HG02763 (cell line): ENCODE measurements at regions not wholly inside any gene's neighbourhood (a gene's known extent, or its start where the extent isn't known, plus 50 kb on each side); places are given as distances from the start of the nearest gene placed in this dataset.
"Not testable (repeated sequence)": the region's sequence is repeated elsewhere in the genome, so short reads cannot be mapped to it uniquely, and the experiment has no call there.

Experiments used
- ATAC-seq: cut with Tn5 transposase; IDR thresholded peaks from one replicate; pipeline ENCODE4 v1.9.1; 2021; ENCODE audit warnings: mild to moderate bottlenecking, moderate library complexity; ENCODE audit not compliant: unreplicated experiment

DNA sequence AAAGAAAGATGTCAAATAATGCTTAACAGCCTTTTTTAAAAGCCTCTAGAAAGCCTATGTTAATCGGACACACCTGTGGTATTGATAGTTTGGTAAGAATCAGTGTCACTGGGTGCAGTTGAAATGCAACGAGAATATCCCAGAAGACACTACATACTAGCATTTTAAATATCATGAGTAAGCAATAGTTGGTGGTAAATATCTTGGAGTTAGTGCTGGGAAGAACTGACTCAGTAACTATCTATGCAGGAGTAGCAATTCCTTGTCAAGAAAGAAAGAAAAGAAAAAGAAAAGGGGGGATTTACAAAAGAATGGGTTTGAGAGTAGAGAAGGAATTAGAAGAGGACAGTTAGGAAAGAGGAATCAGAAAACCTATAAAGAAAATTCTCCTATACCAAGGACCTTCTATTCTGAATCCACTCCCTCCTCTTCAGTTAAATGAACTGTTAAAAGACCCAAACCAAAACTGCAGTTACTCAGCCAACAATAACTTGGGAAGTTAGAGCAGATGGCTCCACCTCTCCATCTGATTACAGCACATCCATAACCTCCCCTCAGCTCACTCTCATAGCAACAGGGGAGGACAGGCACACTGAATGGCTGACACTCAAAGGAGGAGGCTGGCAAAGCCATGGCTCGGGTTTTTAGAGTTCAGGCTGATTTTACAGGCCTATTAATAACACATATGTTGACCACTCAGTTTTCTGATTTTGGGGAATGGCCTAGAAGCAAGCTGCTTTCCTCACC is 207.6 kb upstream of the MDFIC2 start:
- ATAC-seq, result no peak

DNA sequence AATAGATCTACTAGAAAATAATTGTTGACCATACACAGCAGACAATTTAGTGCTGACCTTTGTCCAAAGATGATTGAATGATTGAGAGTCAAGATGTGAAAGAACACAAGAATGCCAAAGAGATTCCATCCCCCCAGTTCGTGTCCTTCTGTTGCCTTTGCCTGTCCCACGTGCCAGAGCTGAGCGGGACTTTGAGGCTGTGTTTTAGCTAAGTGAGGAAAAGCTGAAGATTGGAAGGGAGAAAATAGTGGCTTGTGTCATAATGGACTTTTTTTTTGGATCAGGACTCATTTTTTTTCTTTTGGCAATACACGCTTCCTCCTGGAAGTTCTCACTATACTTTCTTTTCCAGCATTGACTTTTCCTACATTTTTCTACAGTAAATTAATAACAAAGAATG is 206.6 kb upstream of the MDFIC2 start:
- no peak for ATAC-seq

DNA sequence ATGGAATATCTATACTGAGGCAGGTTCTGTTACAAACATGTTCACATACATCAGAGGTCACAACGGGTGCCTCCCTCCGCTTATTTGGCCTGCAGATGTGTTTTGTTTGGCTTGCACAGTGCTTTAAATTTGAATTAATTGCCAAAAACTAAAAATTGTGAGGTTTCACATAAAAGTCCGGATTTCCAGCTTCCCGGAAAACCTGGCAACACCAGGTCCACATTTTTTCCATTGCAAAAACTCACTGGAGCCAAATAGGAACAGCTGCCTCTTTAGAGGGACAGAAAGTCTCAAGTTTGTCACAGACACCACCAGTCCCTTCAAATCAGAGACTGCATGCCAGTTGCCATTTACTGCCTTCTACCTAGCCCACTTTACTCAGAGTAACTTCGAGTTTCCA is 205.9 kb upstream of the MDFIC2 start:
- ATAC-seq, result no peak

DNA sequence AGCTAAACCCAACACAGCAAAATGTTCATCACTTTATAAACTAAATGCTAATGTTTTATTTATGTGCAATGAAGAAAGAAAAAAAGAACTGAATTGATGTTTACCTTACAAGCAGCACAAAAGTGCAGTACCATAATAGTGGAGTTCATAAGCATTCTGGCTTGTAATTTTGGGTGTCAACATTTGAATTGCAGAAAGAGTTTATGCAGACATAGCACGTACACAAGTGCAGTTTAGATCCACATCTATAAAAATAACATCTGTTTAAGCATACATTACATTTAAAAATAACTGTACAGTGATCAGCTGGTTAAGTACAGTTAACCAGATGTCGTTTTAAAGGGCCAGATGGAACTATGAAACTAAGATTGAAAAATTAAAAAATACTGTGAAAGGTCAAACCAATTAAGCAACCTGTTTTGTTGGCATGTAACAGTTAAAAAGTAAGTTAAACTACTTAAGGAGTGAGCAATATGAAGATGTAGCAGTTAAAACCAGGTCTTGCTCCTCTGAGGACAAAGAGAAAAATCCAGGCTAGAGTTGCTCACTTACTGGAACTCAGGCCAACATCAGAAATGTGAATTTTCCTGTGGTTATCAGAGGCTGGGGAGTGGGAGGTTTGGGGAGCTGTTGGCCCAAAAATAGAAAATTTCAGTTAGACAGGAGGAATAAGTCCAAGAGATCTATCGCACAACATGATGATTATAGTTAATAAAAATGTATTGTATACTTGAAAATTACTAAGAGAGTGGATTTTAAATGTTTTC is 204.9 kb upstream of the MDFIC2 start:
- ATAC-seq, result no peak

DNA sequence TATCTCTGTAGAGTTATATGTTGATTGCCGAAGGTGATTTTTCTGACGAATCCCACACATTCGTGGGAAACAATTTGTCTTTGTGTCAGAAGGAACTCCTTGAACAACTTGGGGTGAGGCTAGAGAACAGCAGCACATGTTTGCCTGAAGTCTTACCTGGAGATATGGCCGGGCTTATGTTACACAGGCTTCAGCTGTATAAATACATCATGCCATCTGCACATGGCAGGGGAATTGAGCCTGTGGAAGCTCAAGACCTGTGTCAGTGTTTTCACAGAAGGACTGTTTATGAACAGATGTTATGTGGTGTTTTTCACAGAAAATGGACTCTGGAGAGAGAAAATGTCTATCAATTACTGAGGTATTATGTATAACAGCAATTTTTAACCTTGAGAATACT is 203.6 kb upstream of the MDFIC2 start:
- no peak for ATAC-seq

DNA sequence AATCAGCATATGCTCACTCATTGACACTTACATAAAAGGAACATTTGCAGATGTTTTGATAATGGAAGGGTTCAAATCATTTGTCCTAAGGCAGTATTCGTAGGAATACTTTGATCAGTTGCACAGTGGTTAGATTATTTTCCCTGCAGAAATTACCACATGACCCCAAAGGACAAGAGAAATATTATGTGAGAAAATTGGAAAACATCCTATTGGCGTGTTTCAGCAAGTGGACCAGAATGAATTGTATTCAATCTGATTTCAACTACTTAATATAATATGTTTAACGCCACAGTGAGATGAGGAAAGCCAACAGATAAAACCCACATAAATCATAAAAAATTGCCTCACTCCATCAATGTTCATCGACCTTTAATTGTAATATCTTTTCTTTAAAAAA is 195.0 kb upstream of the MDFIC2 start:
- ATAC-seq, result no peak

DNA sequence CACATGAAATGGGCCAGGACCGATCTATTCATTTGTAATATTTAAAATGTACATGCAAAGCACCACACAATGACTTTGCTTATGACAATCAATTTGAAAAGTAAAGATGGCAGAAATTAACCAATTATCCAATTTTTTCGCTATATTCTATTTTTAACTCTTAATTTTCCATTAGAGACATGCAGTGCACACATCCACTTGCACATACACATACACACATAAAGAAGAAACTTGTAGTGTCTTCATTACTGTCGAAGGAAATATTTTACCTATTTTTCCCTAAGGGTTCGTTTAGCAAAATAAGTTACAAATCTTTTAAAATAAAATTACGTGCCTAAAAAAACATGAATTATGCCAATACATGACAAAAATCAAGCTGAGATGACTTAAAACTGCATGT is 194.3 kb upstream of the MDFIC2 start:
- ATAC-seq, result no peak

DNA sequence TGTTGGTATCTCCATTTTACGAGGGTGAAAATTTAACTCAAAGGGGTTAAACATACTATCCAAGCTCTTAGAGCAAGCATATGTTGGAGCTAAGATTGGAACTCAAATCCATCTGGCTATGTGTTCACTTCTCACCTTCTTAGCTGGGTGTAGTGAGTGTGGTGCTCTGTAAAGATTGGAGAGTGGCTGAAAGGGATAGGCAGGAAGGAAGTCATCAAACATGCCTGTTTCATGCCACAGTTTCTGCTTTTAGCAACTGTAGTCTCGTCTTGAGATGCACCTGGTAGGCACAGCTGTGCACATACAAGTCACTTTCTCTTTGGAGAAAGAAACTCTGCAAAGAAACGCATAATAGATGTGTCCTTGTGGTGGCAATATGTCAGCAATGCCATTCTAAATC is 189.1 kb upstream of the MDFIC2 start:
- peak; percentile 44 for ATAC-seq

DNA sequence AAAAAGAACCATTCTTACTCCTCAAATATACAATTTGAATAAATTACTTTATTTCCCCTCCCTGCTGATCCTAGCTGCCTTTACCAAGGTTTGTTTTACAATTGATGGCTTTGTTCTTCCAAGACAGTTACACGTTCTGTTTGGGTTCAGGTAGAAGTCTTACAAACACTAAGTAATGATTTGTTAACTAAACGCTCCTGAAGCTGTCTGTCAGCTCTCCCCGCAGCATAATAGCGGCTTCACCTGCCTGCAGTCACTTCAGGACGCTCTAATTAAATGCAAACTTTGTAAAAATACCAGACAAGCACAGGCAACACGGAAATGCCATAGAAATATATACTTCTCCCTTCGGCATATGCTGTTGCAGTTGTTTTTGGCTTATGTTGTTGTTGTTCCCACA is 176.4 kb upstream of the MDFIC2 start:
- no peak for ATAC-seq

DNA sequence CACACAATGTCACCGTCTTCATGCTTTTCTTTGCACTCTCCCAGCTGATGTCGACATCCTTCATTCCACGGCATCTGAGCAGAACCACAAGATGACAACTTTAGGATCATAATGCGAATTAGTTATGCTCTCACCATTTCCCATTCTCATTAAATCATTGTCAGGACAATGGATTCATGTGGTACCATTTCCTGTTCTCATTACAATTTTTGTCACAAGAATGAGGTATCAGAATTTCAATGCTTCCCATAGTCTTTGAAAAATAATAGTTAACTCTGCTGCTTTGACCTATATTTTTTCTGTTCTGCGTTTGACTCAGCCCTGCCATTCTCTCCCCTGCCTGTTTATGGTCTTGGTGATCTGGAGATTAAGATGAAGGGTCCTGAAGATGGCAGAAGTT is 175.7 kb upstream of the MDFIC2 start:
- no peak for ATAC-seq

DNA sequence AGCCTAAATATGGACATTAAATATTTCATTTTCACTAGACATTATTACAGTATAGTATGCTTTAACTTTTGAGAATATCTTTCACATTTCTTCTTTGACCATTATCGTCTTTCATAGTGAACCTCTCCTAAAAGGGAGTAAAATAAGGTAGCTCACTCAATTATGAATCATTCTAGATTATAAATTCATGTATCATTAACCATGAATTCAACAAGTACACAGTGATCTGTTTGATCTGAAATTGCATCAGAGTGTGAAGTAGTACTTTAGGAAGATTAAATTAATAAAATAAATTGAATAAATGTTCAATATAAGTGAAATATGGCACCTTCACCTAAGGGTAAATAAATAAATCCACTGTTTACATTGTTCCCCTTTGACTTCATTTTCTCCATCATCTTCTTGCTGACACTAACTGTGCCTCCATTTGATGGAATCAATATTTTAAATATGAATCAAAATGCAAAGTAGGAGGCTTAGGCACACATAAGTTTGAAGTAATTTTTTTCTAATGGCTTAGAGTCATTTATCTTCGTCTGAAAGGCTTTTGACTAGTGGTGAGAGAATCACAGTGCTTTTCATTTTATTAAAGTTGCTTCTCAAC is 174.1 kb upstream of the MDFIC2 start:
- no peak for ATAC-seq

DNA sequence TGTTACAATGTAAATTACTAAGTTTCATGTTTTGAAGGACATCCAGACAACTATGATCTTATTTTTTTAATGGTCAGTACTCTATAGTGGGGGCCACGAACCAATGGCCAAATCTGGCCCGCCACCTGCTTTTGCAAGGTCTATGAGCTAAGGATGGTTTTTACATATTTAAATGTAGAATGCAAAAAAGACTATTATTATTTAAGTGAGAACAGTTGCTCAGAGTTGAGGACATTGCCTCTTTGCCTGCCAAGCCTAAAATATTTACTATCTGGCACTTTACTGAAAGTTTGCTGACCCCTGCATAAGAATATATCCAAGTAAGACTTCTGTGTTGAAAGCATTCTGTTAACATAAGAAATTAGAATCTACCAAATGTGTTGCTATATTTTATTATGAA is 163.7 kb upstream of the MDFIC2 start:
- no peak for ATAC-seq

DNA sequence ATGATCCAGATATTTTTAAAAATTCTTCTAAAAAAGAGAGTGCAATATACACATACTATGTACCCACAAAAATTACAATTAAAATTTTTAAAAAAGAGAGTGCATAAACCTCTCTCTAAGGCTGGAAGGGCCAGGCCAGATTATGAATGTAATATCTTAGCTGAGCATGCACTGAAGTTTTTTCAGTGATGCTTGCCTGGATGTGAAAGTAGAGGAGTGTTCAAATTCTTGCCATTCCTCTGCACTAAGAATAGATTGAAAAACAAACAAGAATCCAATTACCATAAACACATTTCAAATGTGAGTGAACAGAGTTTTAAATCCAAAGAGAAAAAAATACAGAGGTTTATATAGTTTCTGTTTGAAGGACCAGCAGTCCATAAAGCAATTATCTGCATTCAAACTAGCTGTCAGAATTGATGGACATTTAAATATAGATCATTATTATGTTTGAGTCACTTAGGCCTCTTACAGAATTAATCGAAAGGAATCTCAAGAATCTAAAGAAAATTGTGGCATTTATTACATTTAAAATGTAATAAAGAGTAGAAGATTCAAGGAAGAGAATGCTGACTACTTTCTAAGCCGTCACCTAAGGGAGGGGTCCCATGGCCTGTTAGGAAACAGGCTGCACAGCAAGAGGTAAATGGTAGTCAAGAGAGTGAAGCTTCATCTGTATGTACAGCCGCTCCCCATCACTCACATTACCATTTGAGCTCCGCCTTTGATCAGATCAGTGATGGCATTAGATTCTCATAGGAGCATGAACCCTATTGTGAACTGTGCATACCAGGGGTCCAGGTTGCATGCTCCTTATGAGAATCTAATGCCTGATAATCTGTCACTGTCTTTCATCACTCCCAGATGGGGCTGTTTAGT is 159.3 kb upstream of the MDFIC2 start:
- no peak for ATAC-seq

DNA sequence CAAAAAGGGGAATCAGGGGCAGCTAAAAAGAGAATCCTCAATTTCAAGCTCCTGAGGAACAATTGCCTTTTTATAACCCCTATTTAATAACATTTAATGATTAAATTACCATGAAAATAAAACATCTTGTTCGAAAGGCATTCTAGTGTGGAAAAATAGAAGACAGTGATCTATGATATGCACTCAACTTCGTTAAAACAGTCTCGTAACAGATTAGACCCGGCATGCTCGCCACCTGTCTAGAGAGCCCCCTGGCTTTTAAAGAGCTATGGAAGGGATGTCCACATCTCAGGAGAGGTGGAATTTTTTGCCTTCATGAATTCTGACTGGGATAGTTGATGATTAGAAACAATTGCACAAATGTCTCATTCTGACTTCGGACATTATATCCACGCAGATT is 153.7 kb upstream of the MDFIC2 start:
- no peak for ATAC-seq

DNA sequence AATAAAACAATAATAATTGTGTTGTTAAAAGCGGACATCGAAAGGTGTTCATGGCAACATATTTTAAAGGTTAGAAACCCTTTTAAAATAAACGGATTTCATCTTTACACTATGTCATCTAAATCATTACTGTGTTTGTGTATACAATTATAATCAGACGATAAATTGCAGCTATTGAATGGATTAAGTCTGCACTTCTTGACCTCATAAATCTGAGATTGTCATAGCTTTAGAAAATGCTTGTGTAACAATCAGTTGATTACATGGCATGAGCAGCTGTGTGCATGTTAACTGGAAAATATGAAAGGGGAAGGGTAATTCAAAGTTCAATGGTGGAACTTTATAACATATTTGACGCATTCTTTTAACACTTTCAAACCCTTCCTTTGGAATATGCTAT is 152.4 kb upstream of the MDFIC2 start:
- no peak for ATAC-seq

DNA sequence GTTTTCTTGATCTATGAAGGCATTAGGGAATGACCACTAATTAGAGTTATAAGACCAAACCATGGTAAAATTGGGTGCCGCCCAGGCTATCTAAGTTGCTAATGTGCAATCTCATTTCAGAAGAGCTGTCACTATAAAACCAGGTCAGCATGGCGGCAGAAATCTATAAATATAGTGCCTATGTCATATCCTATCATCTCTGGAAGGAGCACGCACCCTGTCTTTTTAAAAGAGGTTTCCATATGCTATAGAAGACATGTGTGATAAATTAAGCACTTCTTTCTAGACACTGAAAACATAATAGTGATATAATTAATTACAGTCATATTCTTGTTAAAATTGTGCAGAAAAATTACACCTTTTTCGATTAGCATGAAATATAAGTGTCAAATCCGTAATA is 152.0 kb upstream of the MDFIC2 start:
- ATAC-seq, result no peak

DNA sequence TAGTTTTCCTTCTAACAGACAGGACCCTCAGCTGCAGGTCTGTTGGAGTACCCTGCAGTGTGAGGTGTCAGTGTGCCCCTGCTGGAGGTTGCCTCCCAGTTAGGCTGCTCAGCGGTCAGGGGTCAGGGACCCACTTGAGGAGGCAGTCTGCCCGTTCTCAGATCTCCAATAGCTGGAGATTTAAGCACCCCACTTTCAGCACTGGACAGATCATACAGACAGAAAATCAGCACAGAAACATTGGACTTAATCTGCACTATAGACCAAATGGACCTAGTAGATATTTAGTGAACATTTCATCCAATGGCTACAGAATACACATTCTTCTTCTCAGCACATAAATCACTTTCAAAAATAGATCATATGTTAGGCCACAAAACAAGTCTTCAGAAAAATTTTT is 137.8 kb upstream of the MDFIC2 start:
- ATAC-seq, result not testable (repeated sequence)

DNA sequence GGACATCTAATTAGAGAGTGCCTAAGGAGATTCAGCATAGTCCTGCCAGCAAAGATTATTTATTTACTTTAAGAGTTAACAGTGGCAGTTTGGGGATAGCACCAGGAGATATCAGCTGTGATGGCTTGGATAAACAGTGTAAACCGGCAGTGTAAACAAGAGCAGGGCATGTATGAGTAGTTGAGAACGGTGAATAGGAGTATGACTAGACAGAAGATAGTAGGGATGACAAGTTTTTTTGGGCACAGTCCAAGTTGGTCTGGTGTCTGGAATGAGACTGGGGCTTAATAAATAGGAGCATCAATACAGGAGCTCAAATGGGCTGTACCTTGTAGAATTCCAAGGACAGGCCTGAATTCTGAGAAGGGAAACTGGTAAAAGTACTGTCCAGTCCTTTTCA is 123.0 kb upstream of the MDFIC2 start:
- not testable (repeated sequence) for ATAC-seq

DNA sequence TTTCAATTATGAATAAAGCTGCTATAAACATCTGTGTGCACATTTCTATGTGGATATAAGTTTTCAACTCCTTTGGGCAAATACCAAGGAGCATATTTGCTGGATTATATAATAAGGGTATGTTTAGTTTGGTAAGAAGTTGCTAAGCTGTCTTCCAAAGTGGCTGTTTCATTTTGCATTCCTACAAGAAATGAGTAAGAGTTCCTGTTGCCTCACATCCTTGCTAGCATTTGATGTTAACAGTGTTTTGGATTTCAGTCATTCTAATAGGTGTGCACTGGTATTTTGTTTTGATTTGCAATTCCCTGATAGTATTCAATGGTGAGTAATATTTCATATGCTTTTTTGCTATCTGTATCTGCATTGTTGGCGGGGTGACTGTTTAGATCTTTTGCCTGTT is 120.7 kb upstream of the MDFIC2 start:
- no peak for ATAC-seq

DNA sequence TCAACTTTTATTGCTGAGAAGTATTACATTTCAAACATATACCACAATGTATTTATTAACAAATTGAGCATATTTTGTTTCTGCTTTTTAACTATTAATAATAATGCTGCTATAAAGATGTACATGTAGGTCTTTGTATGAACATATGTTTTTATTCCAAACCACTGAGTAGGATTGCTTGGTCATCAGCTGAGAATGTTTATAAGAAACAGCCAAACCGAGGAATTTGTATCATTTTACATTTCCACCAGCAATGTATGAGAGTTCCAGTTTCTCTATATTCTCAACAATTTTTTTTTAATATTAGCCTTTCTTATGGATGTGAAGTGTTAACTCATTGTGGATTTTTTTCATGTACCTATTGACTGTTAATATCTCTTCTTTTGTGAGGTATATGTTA is 119.5 kb upstream of the MDFIC2 start:
- ATAC-seq, result no peak

DNA sequence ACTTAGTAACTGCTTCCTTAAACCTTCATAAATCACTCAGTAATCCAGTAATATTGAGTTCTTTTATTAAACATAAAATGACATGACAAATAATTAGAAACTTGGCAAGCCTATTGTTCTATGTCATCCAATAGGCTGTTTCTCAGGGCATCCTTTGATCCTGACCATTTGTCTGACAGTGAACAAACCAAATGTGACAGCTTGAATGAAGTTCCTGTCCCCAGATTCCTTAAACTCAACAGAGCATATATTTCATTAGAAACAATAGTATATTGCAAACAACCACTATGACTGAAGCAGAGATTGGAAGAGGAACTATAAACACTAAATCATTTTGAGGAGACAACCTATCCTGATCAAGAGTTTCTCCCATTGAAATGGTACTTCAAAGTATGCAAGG is 113.6 kb upstream of the MDFIC2 start:
- ATAC-seq, result no peak
